Mesenchymal stem cell (in vitro differentiated cells and primary cell): ENCODE measurements at regions not wholly inside any gene's neighbourhood (a gene's known extent, or its start where the extent isn't known, plus 50 kb on each side); places are given as distances from the start of the nearest gene placed in this dataset.

Experiments used
- DNase-seq: peaks from one replicate; pipeline ENCODE4 v3.0.0-alpha.2; 2013
- H2AFZ ChIP-seq: one replicate; pipeline ENCODE4 v1.6.1; 2013; ENCODE audit warnings: low read depth, mild to moderate bottlenecking, control low read depth, inconsistent platforms, low read length, moderate library complexity
- H2AK5ac ChIP-seq: 2 replicates; pipeline ENCODE4 v1.6.1; 2013; ENCODE audit warnings: low read length, moderate library complexity, mild to moderate bottlenecking, inconsistent platforms; ENCODE audit not compliant: severe bottlenecking
- H2BK120ac ChIP-seq: one replicate; pipeline ENCODE4 v1.6.1; 2013; ENCODE audit warnings: low read depth, mild to moderate bottlenecking, inconsistent platforms, low read length, moderate library complexity
- H2BK12ac ChIP-seq, 2 experiments: one replicate each; pipeline ENCODE4 v1.6.1; 2013; ENCODE audit warnings: inconsistent platforms in 2 of 2, low read length in 2 of 2, mild to moderate bottlenecking in 2 of 2, moderate library complexity in 2 of 2, control low read depth in 1 of 2
- H2BK15ac ChIP-seq: one replicate; pipeline ENCODE4 v1.6.1; 2013; ENCODE audit warnings: mild to moderate bottlenecking, low read depth, inconsistent platforms; ENCODE audit not compliant: poor library complexity, severe bottlenecking
- H2BK5ac ChIP-seq: 2 replicates; pipeline ENCODE4 v1.6.1; 2013; ENCODE audit warnings: low read depth, mild to moderate bottlenecking, low read length, control low read depth, inconsistent platforms; ENCODE audit not compliant: poor library complexity, severe bottlenecking
- H3K14ac ChIP-seq, 2 experiments: one replicate each; pipeline ENCODE4 v1.6.1; 2013; ENCODE audit warnings: inconsistent platforms in 2 of 2, low read length in 2 of 2, control low read depth in 1 of 2, mild to moderate bottlenecking in 1 of 2, moderate library complexity in 1 of 2
- H3K18ac ChIP-seq, 2 experiments: one replicate each; pipeline ENCODE4 v1.6.1; 2013; ENCODE audit warnings: inconsistent platforms in 2 of 2, low read length in 2 of 2, control low read depth in 1 of 2, low read depth in 1 of 2, mild to moderate bottlenecking in 1 of 2
- H3K23ac ChIP-seq, 2 experiments: one replicate each; pipeline ENCODE4 v1.6.1; 2013; ENCODE audit warnings: inconsistent platforms in 2 of 2, low read length in 2 of 2, mild to moderate bottlenecking in 2 of 2, moderate library complexity in 2 of 2, control low read depth in 1 of 2
- H3K27ac ChIP-seq: 2 replicates; pipeline ENCODE4 v1.5.1; 2013; ENCODE audit warnings: mild to moderate bottlenecking, moderate library complexity, low read length, control low read depth, inconsistent platforms; ENCODE audit not compliant: poor library complexity, severe bottlenecking
- H3K27me3 ChIP-seq, 2 experiments: 2 replicates each; pipeline versions ENCODE4 v1.6.1 to v1.7.0; 2013; ENCODE audit warnings: low read length in 2 of 2, mild to moderate bottlenecking in 2 of 2, moderate library complexity in 2 of 2, control low read depth in 1 of 2, inconsistent platforms in 1 of 2; ENCODE audit not compliant: control insufficient read depth in 1 of 2, insufficient read depth in 1 of 2
- H3K36me3 ChIP-seq, 2 experiments: 2 replicates each; pipeline versions ENCODE4 v1.6.1 to v1.7.0; 2013; ENCODE audit warnings: low read length in 2 of 2, control low read depth in 1 of 2, inconsistent platforms in 1 of 2, low read depth in 1 of 2, mild to moderate bottlenecking in 1 of 2; ENCODE audit not compliant: insufficient read depth in 2 of 2, control insufficient read depth in 1 of 2
- H3K4ac ChIP-seq, 2 experiments: one replicate each; pipeline ENCODE4 v1.6.1; 2013; ENCODE audit warnings: inconsistent platforms in 2 of 2, low read length in 2 of 2, mild to moderate bottlenecking in 2 of 2, moderate library complexity in 2 of 2, control low read depth in 1 of 2, low read depth in 1 of 2
- H3K4me1 ChIP-seq: 2 replicates; pipeline ENCODE4 v1.6.1; 2013; ENCODE audit warnings: low read depth, low read length, control low read depth; ENCODE audit not compliant: control insufficient read depth, insufficient read depth
- H3K4me2 ChIP-seq: 2 replicates; pipeline ENCODE4 v1.6.1; 2013; ENCODE audit warnings: low read length, mild to moderate bottlenecking, inconsistent platforms; ENCODE audit not compliant: poor library complexity, severe bottlenecking
- H3K4me3 ChIP-seq, 2 experiments: 2 replicates each; pipeline versions ENCODE4 v1.5.1 to v1.7.0; 2013; ENCODE audit warnings: low read length in 2 of 2, mild to moderate bottlenecking in 2 of 2, control low read depth in 1 of 2, low read depth in 1 of 2; ENCODE audit not compliant: insufficient read depth in 1 of 2
- H3K79me1 ChIP-seq: replicated peaks from 2 replicates; pipeline ENCODE4 v1.6.1; 2013; ENCODE audit warnings: mild to moderate bottlenecking, control low read depth, low read length, inconsistent platforms; ENCODE audit not compliant: poor library complexity, severe bottlenecking
- H3K9ac ChIP-seq: 2 replicates; pipeline ENCODE4 v1.7.0; 2013; ENCODE audit warnings: mild to moderate bottlenecking, low read length, moderate library complexity
- H3K9me3 ChIP-seq: 2 replicates; pipeline ENCODE4 v1.7.0; 2013; ENCODE audit warnings: mild to moderate bottlenecking, low read length; ENCODE audit not compliant: control insufficient read depth
- H4K8ac ChIP-seq: one replicate; pipeline ENCODE4 v1.6.1; 2013; ENCODE audit warnings: inconsistent platforms, mild to moderate bottlenecking, low read length, moderate library complexity
- H4K91ac ChIP-seq: one replicate; pipeline ENCODE4 v1.6.1; 2013; ENCODE audit warnings: mild to moderate bottlenecking, low read length, inconsistent platforms
- WGBS: methylation state at CpG from one replicate; pipeline ENCODE4 v1.1.7; 2013; ENCODE audit warnings: mixed read lengths; 5-methylcytosine and 5-hydroxymethylcytosine counted together

DNA sequence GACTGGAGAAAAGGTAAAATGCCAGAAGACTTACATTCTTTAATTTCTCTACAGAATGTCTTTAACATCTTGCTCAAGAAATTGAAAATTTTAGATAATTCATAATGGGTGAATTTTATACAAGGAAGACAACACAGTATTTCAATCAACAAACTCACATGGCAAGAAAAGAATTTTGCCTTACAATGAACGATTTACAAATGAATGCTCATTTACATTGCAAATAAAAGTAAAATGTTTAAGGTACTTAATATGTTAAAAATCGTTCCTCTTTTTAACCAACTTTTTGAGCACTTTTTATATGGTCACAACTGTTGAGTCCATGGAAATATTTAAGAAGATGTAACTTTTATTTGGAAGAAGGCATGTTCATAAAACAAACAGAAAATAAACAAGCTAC lies 174.8 kb upstream of the UBE2E2 start:
- no peak for DNase-seq

DNA sequence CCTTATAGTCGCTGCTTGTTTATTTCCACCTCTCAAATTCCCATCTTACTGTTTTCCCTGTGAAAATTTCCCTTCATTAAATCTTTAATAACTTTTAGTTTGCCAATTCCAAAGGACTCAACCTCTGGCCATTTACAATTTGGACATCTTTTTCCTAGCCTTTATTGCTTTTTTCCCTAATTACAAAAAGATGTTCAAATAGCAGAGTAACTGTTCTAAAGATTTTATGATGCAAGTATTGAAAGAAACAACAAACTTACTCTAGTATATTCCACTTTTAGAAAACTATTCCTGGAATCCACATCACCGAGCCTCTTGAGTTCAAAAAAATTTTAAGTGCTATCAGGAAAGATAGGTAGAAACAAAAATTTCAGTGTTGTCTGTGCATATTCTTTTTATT lies 174.1 kb upstream of the UBE2E2 start:
- Histone ChIP-seq H3K14ac (no peak overlapping the region), H3K79me1 (no peaks in the 10 kb centered on the region), H2BK12ac (no peak overlapping the region), H2AK5ac (no peak overlapping the region), H3K18ac (no peak overlapping the region), H3K27me3 (no peaks in the 10 kb centered on the region), H3K4me3 (no peak overlapping the region), H3K9ac (no peak overlapping the region), H3K23ac (no peak overlapping the region), H3K4me1 (no peaks in the 10 kb centered on the region), H3K4ac (no peak overlapping the region), H3K27ac (no peak overlapping the region), H4K91ac (no peak overlapping the region), H2AFZ (no peak overlapping the region), H2BK120ac (no peak overlapping the region), H2BK15ac (no peak overlapping the region), H4K8ac (no peak overlapping the region), H3K4me2 (no peak overlapping the region), H3K36me3 (no peaks in the 10 kb centered on the region), H3K9me3 (no peaks in the 10 kb centered on the region), H2BK5ac (no peak overlapping the region)
- WGBS, result 63% methylated on average over 1 of the region's 2 CpGs
- DNase-seq, result no peak

More for the DNA sequence above, 174.8 kb upstream of the UBE2E2 start:
- Histone ChIP-seq H3K4me2 (no peak overlapping the region), H3K23ac (no peak overlapping the region), H4K91ac (no peak overlapping the region), H2AFZ (no peak overlapping the region), H3K36me3 (no peaks in the 10 kb centered on the region), H2BK15ac (no peak overlapping the region), H3K14ac (no peak overlapping the region), H3K4me3 (no peak overlapping the region), H3K27ac (no peak overlapping the region), H2BK120ac (no peak overlapping the region), H3K79me1 (no peaks in the 10 kb centered on the region), H3K9ac (no peak overlapping the region), H2AK5ac (no peak overlapping the region), H4K8ac (no peak overlapping the region), H2BK12ac (no peak overlapping the region), H2BK5ac (no peak overlapping the region), H3K4me1 (no peaks in the 10 kb centered on the region), H3K18ac (no peak overlapping the region), H3K9me3 (no peaks in the 10 kb centered on the region), H3K27me3 (no peaks in the 10 kb centered on the region), H3K4ac (no peak overlapping the region)
- no CpG with 5 or more reads among the region's 2 CpGs for WGBS

DNA sequence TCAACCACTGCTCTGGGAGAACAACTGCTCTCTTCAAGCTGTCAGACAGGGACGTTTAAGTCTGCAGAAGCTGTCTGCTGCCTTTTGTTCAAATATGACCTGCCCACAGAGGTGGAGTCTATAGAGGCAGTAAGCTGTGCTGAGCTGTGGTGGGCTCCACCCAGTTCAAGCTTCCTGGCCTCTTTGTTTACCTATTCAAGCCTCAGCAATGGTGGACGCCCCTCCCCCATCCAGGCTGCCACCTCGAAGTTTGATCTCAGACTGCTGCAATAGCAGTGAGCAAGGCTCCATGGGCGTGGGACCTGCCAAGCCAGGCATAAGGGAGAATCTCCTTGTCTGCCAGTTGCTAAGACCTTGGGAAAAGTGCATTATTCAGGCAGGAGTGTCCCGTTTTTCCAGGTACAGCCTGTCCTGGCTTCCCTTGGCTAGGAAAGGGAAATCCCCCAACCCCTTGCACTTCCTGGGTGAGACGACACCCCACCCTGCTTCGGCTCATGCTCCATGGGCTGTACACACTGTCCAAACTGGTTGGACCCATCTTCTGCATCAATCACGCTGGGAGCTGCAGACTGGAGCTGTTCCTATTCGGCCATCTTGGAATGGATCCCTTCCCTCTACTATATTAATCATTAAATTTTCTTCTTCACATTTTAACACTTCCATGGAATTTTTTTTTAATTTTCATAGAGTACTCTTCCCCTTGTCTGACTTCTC lies 167.0 kb upstream of the UBE2E2 start:
- no peak overlapping the region for H3K9ac ChIP-seq
- H3K36me3 ChIP-seq, result no peaks in the 10 kb centered on the region
- no peak overlapping the region for H2AK5ac ChIP-seq
- no peak overlapping the region for H2BK120ac ChIP-seq
- 69% methylated on average over 9 of the region's 9 CpGs for WGBS
- H4K8ac ChIP-seq, result no peak overlapping the region
- no peak overlapping the region for H2BK15ac ChIP-seq
- H3K14ac ChIP-seq, result peak overlapping the region in 1 of 2 experiments; percentile 15
- no peak overlapping the region for H3K4ac ChIP-seq
- no peak overlapping the region for H3K23ac ChIP-seq
- DNase-seq, result no peak
- no peaks in the 10 kb centered on the region for H3K79me1 ChIP-seq
- no peak overlapping the region for H3K27ac ChIP-seq
- H3K9me3 ChIP-seq, result no peaks in the 10 kb centered on the region
- H3K4me1 ChIP-seq, result peaks cover 3% of the 10 kb centered on the region
- H2BK12ac ChIP-seq, result no peak overlapping the region
- H3K4me3 ChIP-seq, result no peak overlapping the region
- H3K27me3 ChIP-seq, result no peaks in the 10 kb centered on the region
- H3K4me2 ChIP-seq, result no peak overlapping the region
- H2BK5ac ChIP-seq, result no peak overlapping the region
- no peak overlapping the region for H2AFZ ChIP-seq
- no peak overlapping the region for H4K91ac ChIP-seq
- no peak overlapping the region for H3K18ac ChIP-seq

- Histone ChIP-seq H2AK5ac (no peak overlapping the region), H3K14ac (no peak overlapping the region), H3K4ac (no peak overlapping the region), H3K4me1 (peaks cover 3% of the 10 kb centered on the region), H2BK120ac (no peak overlapping the region), H2AFZ (no peak overlapping the region), H3K18ac (no peak overlapping the region), H3K4me2 (no peak overlapping the region), H3K27ac (no peak overlapping the region), H4K8ac (no peak overlapping the region), H2BK5ac (no peak overlapping the region), H3K9ac (no peak overlapping the region), H4K91ac (no peak overlapping the region), H2BK12ac (no peak overlapping the region), H3K79me1 (no peaks in the 10 kb centered on the region), H3K4me3 (no peak overlapping the region), H3K9me3 (no peaks in the 10 kb centered on the region), H3K36me3 (no peaks in the 10 kb centered on the region), H3K23ac (no peak overlapping the region), H2BK15ac (no peak overlapping the region), H3K27me3 (no peaks in the 10 kb centered on the region)
- 53% methylated on average over 3 of the region's 4 CpGs for WGBS
- DNase-seq, result no peak
These were observed 166.4 kb upstream of the UBE2E2 start for GRCh38 chr3:23036728-23037127.
